GM18951 (cell line): ENCODE measurements at regions not wholly inside any gene's neighbourhood (a gene's known extent, or its start where the extent isn't known, plus 50 kb on each side); places are given as distances from the start of the nearest gene placed in this dataset.
"Not testable (repeated sequence)": the region's sequence is repeated elsewhere in the genome, so short reads cannot be mapped to it uniquely, and the experiment has no call there.

Source experiments
- POLR2A ChIP-seq: IDR thresholded peaks from 4 replicates; pipeline ENCODE4 v1.6.1; 2011; ENCODE audit warnings: mild to moderate bottlenecking; ENCODE audit not compliant: insufficient read length, insufficient read depth; ENCODE audit errors: extremely low read depth
- in situ Hi-C: fragments of 300-500 bp; cut with MboI; formaldehyde crosslinking; loops from one replicate; pipeline ENCODE4 v1.12.0; 2022; ENCODE audit warnings: low sequenced_read_pairs, mixed read lengths, inconsistent platforms; ENCODE audit not compliant: unreplicated experiment

DNA sequence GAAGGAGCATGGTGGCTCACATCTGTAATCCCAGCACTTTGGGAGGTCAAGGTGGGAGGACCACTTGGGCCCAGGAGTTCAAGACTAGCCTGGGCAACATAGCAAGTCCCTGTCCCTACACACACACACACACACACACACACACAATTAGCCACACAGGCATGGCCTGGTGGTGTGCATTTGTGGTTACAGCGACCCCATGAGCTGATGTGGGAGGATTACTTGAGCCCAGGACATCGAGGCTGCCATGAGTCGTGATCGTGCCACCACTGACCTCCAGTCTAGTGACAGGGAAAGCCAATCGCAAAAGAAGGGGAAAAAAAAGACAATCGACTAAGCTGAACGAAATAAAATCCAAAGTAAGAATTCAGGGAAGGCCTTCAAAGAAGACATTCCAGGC, 67.9 kb downstream of the TBX3 start:
- no peak for TF ChIP-seq POLR2A
- in situ Hi-C loops: no loop called here

DNA sequence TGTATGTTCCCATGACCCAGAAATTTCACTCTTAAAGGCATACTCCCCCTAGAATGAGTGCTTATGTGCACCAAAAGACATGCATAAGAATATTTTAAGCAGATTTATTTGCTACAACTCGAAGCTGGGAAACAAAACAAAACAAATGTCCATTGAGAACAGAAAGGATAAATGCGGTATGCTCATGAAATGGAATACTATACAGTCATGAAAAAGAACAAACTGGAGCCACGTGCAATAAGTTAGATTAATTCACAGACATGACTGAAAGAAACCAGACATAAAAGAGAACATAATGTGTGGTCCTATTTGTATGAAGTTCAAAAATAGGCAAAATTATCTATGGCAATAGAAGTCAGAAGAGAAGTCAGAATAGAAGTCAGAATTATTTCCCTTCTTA, 69.9 kb downstream of the TBX3 start:
- in situ Hi-C loops: no loop called here
- no peak for TF ChIP-seq POLR2A

DNA sequence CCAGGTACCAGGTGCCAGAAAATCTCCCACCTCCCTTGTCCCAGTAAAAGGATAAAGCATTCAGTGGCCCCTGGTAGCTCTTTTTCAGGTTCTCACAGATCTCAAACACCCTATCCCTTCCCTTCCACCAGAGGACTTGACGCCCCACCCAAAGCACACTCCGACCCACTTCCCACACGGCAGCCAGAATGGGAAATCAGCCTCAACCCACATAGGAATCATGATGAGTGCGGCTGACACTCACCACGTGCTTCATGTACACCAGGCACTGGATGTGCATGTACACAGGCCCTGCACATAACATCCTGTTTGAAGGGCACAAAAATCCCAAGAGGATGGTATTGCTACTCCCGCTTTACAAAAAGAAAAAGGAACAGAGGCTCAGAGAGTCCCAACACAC, 71.9 kb downstream of the TBX3 start:
- no peak for TF ChIP-seq POLR2A
- in situ Hi-C loops: no loop called here

DNA sequence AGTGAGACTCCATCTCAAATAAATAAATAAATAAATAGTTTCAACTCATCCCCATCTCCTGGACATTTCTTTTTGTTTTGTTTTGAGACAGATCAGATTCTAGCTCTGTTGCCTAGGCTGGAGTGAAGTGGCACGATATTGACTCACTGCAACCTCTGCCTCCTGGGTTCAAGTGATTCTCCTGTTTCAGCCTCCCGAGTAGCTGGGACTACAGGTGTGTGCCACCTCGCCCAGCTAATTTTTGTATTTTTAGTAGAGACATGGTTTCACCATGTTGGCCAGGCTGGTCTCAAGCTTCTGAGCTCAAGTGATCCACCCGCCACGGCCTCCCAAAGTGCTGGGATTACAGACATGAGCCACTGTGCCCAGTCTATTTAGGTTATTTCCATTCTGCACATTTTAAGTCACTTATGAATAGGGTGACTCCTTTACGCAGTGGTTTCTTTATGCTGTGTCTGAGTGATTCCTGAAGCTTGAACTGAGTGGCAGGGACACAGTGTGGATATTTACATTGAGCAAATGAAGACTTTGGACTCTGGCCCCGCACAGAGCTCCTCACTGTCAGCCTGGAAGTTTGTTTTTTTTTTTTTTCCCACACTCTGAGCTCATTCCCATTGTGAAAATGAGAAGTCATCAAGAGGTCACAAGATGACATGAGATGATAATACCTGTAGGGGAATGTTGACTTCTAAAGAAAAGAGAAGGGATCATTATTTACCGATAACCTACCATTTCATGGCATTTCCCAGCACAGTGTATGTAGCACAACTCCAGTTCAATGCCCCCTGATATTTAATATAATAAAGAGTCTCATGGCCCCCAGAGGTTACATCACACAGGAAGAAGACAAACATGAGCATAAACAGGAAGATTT, 72.6 kb downstream of the TBX3 start:
- in situ Hi-C loops: no loop called here
- TF ChIP-seq POLR2A: no peak

DNA sequence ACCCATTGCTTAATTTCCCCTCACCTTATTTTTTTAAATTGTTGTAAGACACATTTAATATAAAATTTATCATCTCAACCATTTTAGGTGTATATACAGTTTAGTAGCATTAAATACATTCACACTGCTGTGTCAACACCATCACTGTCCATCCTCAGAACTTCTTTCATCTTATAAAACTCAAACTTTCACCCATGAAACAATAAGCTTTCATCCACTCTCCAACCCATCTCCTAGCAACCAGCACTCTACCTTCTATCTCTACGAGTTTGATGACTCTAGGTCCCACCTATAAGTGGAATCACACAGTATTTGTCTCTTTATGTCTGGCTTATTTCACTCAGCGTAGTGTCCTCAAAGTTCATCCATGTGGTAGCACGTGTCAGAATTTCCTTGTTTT, 75.5 kb downstream of the TBX3 start:
- in situ Hi-C loops: no loop called here
- TF ChIP-seq POLR2A: no peak

DNA sequence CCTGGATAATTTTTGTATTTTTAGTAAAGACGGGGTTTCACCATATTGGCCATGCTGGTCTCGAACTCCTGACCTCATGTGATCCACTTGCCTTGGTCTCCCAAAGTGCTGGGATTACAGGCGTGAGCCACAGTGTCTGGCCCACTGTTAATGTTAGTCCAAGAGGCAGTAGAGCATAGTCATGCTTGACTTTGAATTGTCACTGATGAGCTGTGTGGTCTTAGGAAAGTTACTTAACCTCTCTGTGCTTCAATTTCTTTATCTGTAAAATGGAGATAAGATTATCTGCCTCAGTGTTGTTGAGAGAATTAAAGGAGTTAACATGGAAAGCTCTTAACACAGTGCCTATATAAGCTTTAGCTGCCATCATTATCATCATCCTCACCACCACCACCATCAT, 78.1 kb downstream of the TBX3 start:
- in situ Hi-C loops: no loop called here
- TF ChIP-seq POLR2A: no peak

DNA sequence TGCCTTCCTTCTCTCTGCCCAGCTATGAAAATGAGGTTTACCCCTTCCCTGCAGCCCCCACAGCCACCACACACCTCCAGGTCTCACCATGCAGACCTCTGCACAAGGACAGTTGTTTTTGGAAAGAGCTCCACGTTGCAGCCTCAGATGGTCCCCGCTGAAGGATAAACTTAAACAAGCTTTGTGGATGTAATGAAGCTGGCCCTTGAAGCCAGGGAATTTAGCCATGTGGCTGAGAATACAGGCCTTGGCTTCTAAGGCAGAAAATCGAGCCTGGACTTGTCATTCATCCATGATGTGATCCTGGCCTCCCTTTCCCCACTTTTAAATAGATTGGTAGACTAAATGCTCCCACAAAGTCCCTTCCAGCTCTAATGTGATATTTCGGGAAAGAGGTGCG, 79.4 kb downstream of the TBX3 start:
- no peak for TF ChIP-seq POLR2A
- in situ Hi-C loops: no loop called here

DNA sequence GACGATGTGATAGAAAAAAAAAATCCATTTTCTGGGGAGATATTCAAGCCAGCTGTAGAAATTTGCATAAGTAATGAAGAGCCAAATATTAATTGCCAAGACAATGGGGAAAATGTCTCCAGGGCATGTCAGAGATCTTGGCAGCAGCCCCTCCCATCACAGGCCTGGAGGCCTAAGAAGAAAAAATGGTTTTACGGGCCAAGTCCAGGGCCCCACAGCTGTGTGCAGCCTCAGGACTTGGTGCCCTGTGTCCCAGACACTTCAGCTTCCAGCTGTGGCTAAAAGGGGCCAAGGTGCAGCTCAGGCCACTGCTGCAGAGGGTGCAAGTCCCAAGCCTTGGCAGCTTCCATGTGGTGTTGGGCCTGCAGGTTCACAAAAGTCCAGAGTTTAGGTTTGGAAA, 83.4 kb downstream of the TBX3 start:
- in situ Hi-C loops: not testable (repeated sequence)

DNA sequence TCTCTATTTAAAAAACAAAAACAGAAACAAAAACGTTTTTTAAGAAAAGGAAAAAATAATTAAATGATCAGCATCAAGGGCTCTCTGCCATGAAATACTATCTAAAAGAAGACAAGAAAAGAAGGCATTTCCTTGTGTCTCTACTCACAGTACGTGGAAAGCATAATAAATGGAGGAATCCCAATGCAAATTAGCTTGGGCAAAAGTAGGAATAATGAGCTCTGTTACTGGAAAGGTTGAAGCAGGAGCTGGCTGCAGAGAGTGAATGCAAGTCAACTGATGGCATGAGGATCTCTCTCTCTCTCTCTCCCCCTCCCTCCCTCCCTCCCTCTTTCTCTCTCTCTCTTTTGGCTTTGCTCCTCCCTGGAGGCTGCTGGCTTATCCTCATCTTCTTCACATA, 85.9 kb downstream of the TBX3 start:
- in situ Hi-C loops: no loop called here

DNA sequence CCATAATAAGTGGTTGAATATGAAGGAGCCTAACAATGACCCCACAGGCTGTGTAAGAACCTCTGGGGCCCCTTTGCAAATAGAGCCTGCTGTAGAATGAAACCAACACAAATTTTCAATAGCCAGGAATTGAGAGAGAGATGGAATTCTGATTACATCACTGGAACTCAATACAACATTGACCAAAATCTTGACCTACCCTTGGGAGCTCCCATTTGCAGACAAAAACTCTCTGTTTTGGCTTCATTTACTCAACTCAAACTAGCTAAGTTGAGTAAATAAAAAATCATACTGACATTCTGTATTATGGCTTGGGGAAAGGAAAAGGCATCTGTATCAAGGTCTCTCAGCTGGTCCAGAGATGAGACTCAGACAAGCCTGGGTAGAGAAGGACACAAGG, 91.0 kb downstream of the TBX3 start:
- no peak for TF ChIP-seq POLR2A
- in situ Hi-C loops: no loop called here

More for the DNA sequence above, 85.9 kb downstream of the TBX3 start:
- no peak for TF ChIP-seq POLR2A

DNA sequence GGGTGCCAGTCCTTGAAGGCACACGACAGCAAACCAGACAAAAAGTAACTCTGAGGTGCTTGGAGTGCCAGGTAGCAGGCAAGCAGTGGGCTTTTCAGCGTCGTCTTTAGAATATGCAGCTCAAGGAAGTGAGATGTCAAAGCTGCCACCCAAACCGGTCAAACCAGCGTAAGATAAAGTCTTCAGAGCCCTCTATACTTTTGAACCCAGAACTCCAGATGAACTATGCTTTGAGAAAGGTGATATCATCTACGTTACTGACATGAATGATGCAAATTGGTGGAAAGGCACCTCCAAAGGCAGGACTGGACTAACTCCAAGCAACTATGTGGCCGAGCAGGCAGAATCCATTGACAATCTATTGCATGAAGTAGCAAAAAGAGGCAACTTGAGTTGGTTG, 95.9 kb downstream of the TBX3 start:
- in situ Hi-C loops: no loop called here
- TF ChIP-seq POLR2A: no peak

DNA sequence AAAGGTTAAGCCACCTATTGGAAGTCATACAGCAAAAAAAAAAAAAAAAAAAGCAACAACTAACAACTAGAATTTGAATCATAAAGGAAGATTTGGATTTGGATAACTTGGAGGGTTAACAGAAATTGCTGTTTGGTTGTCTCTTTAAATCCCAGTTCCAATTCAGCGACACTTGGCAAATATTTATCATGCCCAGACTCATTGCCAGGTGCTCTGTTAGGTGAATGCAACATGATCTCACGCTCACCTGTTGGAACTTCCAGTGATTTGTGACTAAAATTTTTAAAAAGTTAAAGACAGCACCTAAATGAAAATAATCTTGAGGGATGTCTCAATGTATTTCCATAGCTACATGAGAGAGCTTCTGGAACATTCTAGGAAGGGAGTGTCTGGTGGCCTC, 103.7 kb downstream of the TBX3 start:
- in situ Hi-C loops: no loop called here
- no peak for TF ChIP-seq POLR2A

DNA sequence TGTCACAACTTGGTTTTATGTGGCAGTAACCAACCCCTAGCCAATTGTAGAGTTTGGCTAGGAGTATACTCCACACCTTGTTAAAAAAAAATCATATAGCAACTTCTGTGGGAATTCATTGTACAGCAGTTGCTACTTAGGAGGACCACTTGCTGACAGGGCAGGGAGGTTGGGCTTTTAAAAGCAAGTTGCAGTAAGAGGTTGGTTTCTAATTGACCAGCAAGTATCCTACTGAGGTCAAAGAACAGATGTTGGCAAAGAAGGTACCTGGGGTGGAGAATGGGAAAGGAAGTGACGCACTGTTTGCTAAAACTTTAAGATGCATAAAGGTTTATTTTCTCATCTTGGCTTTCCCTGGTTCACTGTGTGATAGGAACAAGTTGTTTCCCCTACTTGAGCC, 104.6 kb downstream of the TBX3 start:
- TF ChIP-seq POLR2A: no peak
- in situ Hi-C loops: no loop called here

DNA sequence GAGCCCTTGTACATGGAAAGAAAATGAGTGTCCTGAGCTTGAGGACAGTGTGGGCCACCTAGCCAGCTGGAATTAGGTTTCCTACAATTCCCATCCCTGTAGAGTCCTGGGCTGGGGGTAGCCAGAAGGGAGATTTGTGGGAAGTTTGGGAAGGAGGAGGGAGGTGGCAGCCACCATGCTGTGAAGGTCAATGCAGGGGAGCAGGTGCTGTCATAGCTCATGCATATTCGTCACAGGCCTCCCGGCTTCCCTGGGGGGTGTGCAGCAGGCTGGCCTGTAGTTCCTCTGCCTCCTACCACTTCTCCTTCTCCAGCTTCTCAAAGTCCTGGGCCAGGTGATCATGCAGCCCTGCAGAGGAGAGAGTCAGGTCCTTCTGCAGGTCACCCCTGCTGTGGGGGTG, 121.3 kb downstream of the TBX3 start:
- in situ Hi-C loops: no loop called here
- no peak for TF ChIP-seq POLR2A

DNA sequence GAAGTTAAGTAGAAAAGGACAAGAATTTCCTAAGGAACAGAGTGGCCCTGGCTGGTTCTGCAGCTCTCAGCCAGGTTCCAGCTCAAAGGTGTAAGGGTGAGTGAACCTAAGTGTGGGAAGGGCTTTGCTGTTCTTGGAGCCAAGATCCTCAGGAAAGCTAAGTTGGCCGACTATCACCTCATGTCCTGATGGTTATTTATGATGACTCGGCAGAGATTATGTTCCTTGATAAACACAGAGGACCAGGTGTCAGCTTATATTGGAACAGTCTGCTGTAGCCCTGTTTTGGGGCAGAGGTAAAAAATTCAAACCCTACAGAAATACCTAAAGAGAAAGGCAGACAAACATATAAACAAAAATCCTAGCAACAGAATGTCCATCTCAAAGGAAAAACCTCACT, 128.5 kb downstream of the TBX3 start:
- no peak for TF ChIP-seq POLR2A

DNA sequence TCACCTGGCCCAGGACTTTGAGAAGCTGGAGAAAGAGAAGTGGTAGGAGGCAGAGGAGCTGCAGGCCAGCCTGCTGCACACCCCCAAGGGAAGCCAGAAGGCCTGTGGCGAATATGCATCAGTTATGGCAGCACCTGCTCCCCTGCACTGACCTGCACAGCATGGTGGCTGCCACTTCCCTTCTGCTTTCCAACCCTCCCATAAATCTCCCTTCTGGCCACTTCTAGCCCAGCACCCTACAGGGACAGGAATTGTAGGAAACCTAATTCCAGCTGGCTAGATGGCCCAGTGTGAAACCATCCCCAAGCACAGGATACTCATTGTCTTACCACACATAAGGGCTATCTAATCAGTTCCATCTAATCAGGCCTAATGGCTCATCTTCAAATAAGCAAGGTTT, 136.3 kb downstream of the TBX3 start:
- no peak for TF ChIP-seq POLR2A
- in situ Hi-C loops: no loop called here

More for the DNA sequence above, 128.5 kb downstream of the TBX3 start:
- in situ Hi-C loops: no loop called here
